Umbilical cord (tissue), 1 donor: ENCODE measurements at regions not wholly inside any gene's neighbourhood (a gene's known extent, or its start where the extent isn't known, plus 50 kb on each side); places are given as distances from the start of the nearest gene placed in this dataset.
A peak's percentile ranks its signal among the peaks of the same experiment; 100 is the strongest.
"Not testable (repeated sequence)": the region's sequence is repeated elsewhere in the genome, so short reads cannot be mapped to it uniquely, and the experiment has no call there.

ENCODE experiments used
- DNase-seq: peaks from one replicate; pipeline ENCODE4 v3.0.0-alpha.2; 2015; ENCODE audit warnings: low spot score

- peak; percentile 75 for DNase-seq
These were observed 89.7 kb upstream of the CCNG1 start for GRCh38 chr5:163347671-163348070.

- no peak for DNase-seq
These were observed 87.3 kb upstream of the CCNG1 start for GRCh38 chr5:163350083-163350482.

- DNase-seq = no peak
These were observed 84.9 kb upstream of the CCNG1 start for GRCh38 chr5:163352531-163352930.

GRCh38 chr5:163355811-163356210, 81.6 kb upstream of the CCNG1 start:
- not testable (repeated sequence) for DNase-seq

GRCh38 chr5:163357636-163358035, 79.8 kb upstream of the CCNG1 start:
- DNase-seq = no peak

- DNase-seq = no peak
These were observed 76.7 kb upstream of the CCNG1 start for GRCh38 chr5:163360656-163361055.

- DNase-seq = no peak
These were observed 75.9 kb upstream of the CCNG1 start for GRCh38 chr5:163361450-163361849.

GRCh38 chr5:163362840-163363371, 74.5 kb upstream of the CCNG1 start:
- DNase-seq = no peak

- DNase-seq = peak; percentile 2
These were observed 74.0 kb upstream of the CCNG1 start for GRCh38 chr5:163363389-163363788.

- no peak for DNase-seq
These were observed 70.6 kb upstream of the CCNG1 start for GRCh38 chr5:163366757-163367156.

GRCh38 chr5:163369776-163370385, 67.5 kb upstream of the CCNG1 start:
- DNase-seq = no peak

- DNase-seq = no peak
These were observed 63.8 kb upstream of the CCNG1 start for GRCh38 chr5:163373436-163374084.

GRCh38 chr5:163377982-163378381, 59.4 kb upstream of the CCNG1 start:
- DNase-seq = no peak

GRCh38 chr5:163379298-163380155, 57.9 kb upstream of the CCNG1 start:
- DNase-seq = no peak

- DNase-seq = no peak
These were observed 55.6 kb upstream of the CCNG1 start for GRCh38 chr5:163381832-163382231.

GRCh38 chr5:163383754-163384153, 53.6 kb upstream of the CCNG1 start:
- DNase-seq = no peak

- DNase-seq = peak; percentile 23
These were observed 52.7 kb upstream of the CCNG1 start for GRCh38 chr5:163384669-163385068.

- DNase-seq = peak; percentile 16
These were observed 52.1 kb upstream of the CCNG1 start for GRCh38 chr5:163385271-163385670.

- no peak for DNase-seq
These were observed 51.6 kb upstream of the CCNG1 start for GRCh38 chr5:163385824-163386223.

GRCh38 chr5:163386352-163386751, 51.0 kb upstream of the CCNG1 start:
- no peak for DNase-seq

- DNase-seq = no peak
These were observed 49.6 kb upstream of the CCNG1 start for GRCh38 chr5:163387589-163388343.
